Astrocyte (in vitro differentiated cells and primary cell): ENCODE measurements at regions not wholly inside any gene's neighbourhood (a gene's known extent, or its start where the extent isn't known, plus 50 kb on each side); places are given as distances from the start of the nearest gene placed in this dataset.

Source experiments
- DNase-seq: peaks from one replicate; pipeline ENCODE4 v3.0.0-alpha.2; 2010; ENCODE audit warnings: low read depth
- FAIRE-seq: peaks from 2 replicates; lab custom pipeline; 2011; peaks lifted over from hg19 to GRCh38; lab: Jason Lieb, UNC
- H2AFZ ChIP-seq: 2 replicates; pipeline ENCODE4 v1.6.0; 2012; ENCODE audit warnings: low read depth, low read length, inconsistent platforms
- H3K27ac ChIP-seq: 2 replicates; pipeline ENCODE4 v1.5.1; 2011; ENCODE audit warnings: low read depth, low read length, inconsistent platforms
- H3K27me3 ChIP-seq: 2 replicates; pipeline ENCODE4 v1.6.0; 2011; ENCODE audit warnings: low read length, inconsistent platforms; ENCODE audit not compliant: insufficient read depth
- H3K36me3 ChIP-seq: 2 replicates; pipeline ENCODE4 v1.5.1; 2011; ENCODE audit warnings: low read length, inconsistent platforms; ENCODE audit not compliant: insufficient read depth
- H3K4me1 ChIP-seq: 2 replicates; pipeline ENCODE4 v1.5.1; 2011; ENCODE audit warnings: low read length, inconsistent platforms; ENCODE audit not compliant: insufficient read depth
- H3K4me2 ChIP-seq: 2 replicates; pipeline ENCODE4 v1.6.0; 2012; ENCODE audit warnings: low read length, inconsistent platforms
- H3K4me3 ChIP-seq: 2 replicates; pipeline ENCODE4 v1.5.1; 2011; ENCODE audit warnings: low read depth, mild to moderate bottlenecking, low read length, inconsistent platforms; ENCODE audit not compliant: insufficient read depth
- H3K79me2 ChIP-seq: 2 replicates; pipeline ENCODE4 v1.6.0; 2012; ENCODE audit warnings: mild to moderate bottlenecking, low read length, inconsistent platforms; ENCODE audit not compliant: insufficient read depth
- H3K9ac ChIP-seq: 2 replicates; pipeline ENCODE4 v1.6.0; 2012; ENCODE audit warnings: mild to moderate bottlenecking, low read length, inconsistent platforms
- H3K9me3 ChIP-seq: 2 replicates; pipeline ENCODE4 v1.5.1; 2012; ENCODE audit warnings: low read depth, mild to moderate bottlenecking, low read length, inconsistent platforms; ENCODE audit not compliant: insufficient read depth
- H4K20me1 ChIP-seq: 2 replicates; pipeline ENCODE4 v1.6.0; 2012; ENCODE audit warnings: low read length, inconsistent platforms; ENCODE audit not compliant: insufficient read depth
- H3K27ac Mint-ChIP-seq: one replicate; pipeline ENCODE4 v1.8.0; 2021; ENCODE audit warnings: mild to moderate bottlenecking, mixed read lengths; ENCODE audit not compliant: unreplicated experiment
- H3K27me3 Mint-ChIP-seq: one replicate; pipeline ENCODE4 v1.8.0; 2021; ENCODE audit warnings: low read depth, mixed read lengths; ENCODE audit not compliant: unreplicated experiment
- H3K36me3 Mint-ChIP-seq: one replicate; pipeline ENCODE4 v1.8.0; 2021; ENCODE audit warnings: low read depth, mixed read lengths; ENCODE audit not compliant: unreplicated experiment
- H3K4me1 Mint-ChIP-seq: one replicate; pipeline ENCODE4 v1.8.0; 2021; ENCODE audit warnings: low read depth, mixed read lengths; ENCODE audit not compliant: unreplicated experiment
- H3K4me3 Mint-ChIP-seq: one replicate; pipeline ENCODE4 v1.8.0; 2021; ENCODE audit warnings: mild to moderate bottlenecking, moderate library complexity, mixed read lengths; ENCODE audit not compliant: unreplicated experiment
- H3K9me3 Mint-ChIP-seq: one replicate; pipeline ENCODE4 v1.8.0; 2021; ENCODE audit warnings: mild to moderate bottlenecking, mixed read lengths; ENCODE audit not compliant: unreplicated experiment
- EZH2 ChIP-seq: IDR thresholded peaks from 2 replicates; pipeline ENCODE4 v1.6.1; 2012; ENCODE audit warnings: mild to moderate bottlenecking, low read length, inconsistent platforms; ENCODE audit not compliant: insufficient read depth
- TF ChIP-seq, protein P1 (sequence below): IDR thresholded peaks from 2 replicates; pipeline ENCODE4 v1.5.1; 2011; ENCODE audit warnings: low read depth, mild to moderate bottlenecking, inconsistent platforms, low read length, moderate library complexity; ENCODE audit not compliant: insufficient read depth

DNA sequence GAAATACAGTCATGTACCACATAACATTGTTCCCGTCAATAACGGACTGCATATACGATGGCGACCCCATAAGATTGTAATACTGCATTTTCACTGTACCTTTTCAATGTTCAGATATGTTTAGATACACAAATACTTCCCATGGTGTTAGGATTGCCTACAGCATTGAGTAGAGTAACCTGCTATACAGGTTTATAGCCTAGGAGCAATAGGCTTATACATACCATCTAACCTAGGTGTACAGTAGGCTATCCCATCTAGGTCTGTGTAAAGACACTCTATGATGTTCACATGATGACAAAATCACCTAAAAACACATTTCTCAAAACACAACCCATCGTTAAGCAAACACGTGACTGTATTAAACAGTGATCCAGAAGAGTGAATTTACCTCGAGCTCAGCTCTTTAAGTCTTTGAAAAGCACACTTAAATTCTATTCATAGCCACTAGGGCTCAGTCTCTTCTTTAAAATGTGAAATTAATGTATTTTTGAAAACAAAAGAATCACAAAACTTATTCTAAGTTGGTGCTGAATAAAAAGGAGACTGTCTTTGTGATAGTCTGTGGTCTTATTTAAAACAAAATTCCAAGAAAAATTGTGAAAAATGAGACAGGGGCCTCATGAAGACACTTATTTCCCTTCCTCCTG, 239.1 kb upstream of the ARID2 start:
- Mint-ChIP-seq H3K36me3 (no peaks in the 10 kb centered on the region), H3K27ac (no peak overlapping the region), H3K4me3 (no peak overlapping the region), H3K9me3 (peaks cover 3% of the 10 kb centered on the region), H3K4me1 (no peaks in the 10 kb centered on the region), H3K27me3 (no peaks in the 10 kb centered on the region)
- Histone ChIP-seq H3K79me2 (no peaks in the 10 kb centered on the region), H2AFZ (no peak overlapping the region), H3K9me3 (no peaks in the 10 kb centered on the region), H4K20me1 (no peaks in the 10 kb centered on the region), H3K36me3 (no peaks in the 10 kb centered on the region), H3K4me2 (no peak overlapping the region), H3K4me1 (no peaks in the 10 kb centered on the region), H3K27ac (no peak overlapping the region), H3K9ac (no peak overlapping the region), H3K27me3 (no peaks in the 10 kb centered on the region), H3K4me3 (no peak overlapping the region)
- FAIRE-seq (no peak), DNase-seq (no peak)
- TF ChIP-seq EZH2 = no peak
- TF ChIP-seq, protein P1, sequence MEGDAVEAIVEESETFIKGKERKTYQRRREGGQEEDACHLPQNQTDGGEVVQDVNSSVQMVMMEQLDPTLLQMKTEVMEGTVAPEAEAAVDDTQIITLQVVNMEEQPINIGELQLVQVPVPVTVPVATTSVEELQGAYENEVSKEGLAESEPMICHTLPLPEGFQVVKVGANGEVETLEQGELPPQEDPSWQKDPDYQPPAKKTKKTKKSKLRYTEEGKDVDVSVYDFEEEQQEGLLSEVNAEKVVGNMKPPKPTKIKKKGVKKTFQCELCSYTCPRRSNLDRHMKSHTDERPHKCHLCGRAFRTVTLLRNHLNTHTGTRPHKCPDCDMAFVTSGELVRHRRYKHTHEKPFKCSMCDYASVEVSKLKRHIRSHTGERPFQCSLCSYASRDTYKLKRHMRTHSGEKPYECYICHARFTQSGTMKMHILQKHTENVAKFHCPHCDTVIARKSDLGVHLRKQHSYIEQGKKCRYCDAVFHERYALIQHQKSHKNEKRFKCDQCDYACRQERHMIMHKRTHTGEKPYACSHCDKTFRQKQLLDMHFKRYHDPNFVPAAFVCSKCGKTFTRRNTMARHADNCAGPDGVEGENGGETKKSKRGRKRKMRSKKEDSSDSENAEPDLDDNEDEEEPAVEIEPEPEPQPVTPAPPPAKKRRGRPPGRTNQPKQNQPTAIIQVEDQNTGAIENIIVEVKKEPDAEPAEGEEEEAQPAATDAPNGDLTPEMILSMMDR = no peak

DNA sequence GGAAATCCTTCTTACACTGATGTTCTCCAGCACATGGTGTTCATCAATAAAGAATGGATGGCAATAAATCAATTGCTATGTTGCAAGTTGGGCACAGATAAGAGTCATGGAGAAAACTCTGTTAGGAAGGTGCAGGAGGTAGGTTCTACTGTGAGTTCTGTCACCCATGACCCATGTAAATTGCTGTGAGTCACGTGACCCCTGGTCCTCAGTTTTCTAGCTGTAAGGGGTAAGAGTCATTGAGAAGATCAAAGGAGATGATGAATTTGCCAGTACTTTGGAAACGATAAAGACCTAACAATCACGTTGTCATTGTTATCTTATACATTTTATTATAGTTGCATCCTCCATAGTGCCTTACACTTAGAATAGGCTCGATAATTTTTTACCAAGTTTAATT, 235.2 kb upstream of the ARID2 start:
- FAIRE-seq (no peak), DNase-seq (no peak)
- Histone ChIP-seq H3K27ac (no peak overlapping the region), H3K9ac (no peak overlapping the region), H3K4me2 (no peak overlapping the region), H4K20me1 (no peaks in the 10 kb centered on the region), H2AFZ (no peak overlapping the region), H3K9me3 (no peaks in the 10 kb centered on the region), H3K27me3 (no peaks in the 10 kb centered on the region), H3K36me3 (no peaks in the 10 kb centered on the region), H3K4me3 (no peak overlapping the region), H3K79me2 (no peaks in the 10 kb centered on the region), H3K4me1 (no peaks in the 10 kb centered on the region)
- Mint-ChIP-seq H3K4me3 (no peak overlapping the region), H3K4me1 (no peaks in the 10 kb centered on the region), H3K36me3 (no peaks in the 10 kb centered on the region), H3K9me3 (peaks cover 3% of the 10 kb centered on the region), H3K27me3 (no peaks in the 10 kb centered on the region), H3K27ac (no peak overlapping the region)
- TF ChIP-seq EZH2 = no peak
- TF ChIP-seq, protein P1 = no peak

DNA sequence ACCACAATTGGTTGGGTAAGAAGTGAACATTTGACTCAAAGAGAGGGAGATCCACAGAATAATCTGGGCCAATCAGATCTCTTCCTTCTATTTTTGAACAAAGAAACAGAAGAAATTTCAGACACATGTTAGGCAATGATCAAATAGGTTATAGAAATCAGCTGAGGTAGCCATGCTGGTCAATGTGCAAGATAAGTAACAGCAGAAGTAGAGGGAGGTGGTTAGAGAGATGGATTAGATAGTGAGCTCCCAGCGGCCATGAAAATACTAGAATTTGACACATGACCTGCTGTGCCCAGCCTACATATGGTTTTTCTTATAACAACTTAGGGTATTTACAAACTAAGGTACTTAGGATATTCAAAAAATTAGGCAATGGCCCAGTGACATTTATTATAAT, 230.9 kb upstream of the ARID2 start:
- TF ChIP-seq, protein P1 = no peak
- no peak for TF ChIP-seq EZH2
- no peak overlapping the region for H3K27ac Mint-ChIP-seq
- Histone ChIP-seq H4K20me1 (no peaks in the 10 kb centered on the region), H3K36me3 (no peaks in the 10 kb centered on the region), H3K4me2 (no peak overlapping the region), H3K79me2 (no peaks in the 10 kb centered on the region), H3K27me3 (no peaks in the 10 kb centered on the region), H3K4me1 (no peaks in the 10 kb centered on the region), H2AFZ (no peak overlapping the region), H3K4me3 (no peak overlapping the region), H3K9me3 (no peaks in the 10 kb centered on the region), H3K9ac (no peak overlapping the region), H3K27ac (no peak overlapping the region)
- no peaks in the 10 kb centered on the region for H3K27me3 Mint-ChIP-seq
- H3K36me3 Mint-ChIP-seq = no peaks in the 10 kb centered on the region
- H3K4me1 Mint-ChIP-seq = no peaks in the 10 kb centered on the region
- DNase-seq (no peak), FAIRE-seq (no peak)
- H3K9me3 Mint-ChIP-seq = peaks cover 3% of the 10 kb centered on the region
- no peak overlapping the region for H3K4me3 Mint-ChIP-seq
